ENCODE measurements at regions not wholly inside any gene's neighbourhood (a gene's known extent, or its start where the extent isn't known, plus 50 kb on each side); places are given as distances from the start of the nearest gene placed in this dataset.

DNA sequence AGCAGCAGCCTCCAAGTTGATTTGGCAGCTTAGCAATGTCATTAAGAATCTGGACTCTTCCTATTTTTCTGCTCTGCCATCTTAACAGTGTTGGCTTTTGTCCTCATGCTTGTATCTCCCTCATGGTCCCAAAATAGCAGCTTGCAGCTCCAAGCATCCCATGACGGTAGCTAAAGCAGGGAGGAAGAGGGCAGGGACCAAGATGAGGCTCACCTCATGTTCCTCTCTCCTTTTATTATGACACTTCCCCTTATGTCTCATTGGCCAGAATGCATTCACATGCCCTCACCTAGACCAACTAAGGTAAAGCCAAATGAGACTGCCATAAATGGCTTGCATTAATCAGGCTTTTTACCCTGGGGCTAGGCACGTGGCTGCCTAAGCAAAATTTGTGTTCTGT is 382.4 kb downstream of the SHQ1 start:
- TF ChIP-seq, protein P1, sequence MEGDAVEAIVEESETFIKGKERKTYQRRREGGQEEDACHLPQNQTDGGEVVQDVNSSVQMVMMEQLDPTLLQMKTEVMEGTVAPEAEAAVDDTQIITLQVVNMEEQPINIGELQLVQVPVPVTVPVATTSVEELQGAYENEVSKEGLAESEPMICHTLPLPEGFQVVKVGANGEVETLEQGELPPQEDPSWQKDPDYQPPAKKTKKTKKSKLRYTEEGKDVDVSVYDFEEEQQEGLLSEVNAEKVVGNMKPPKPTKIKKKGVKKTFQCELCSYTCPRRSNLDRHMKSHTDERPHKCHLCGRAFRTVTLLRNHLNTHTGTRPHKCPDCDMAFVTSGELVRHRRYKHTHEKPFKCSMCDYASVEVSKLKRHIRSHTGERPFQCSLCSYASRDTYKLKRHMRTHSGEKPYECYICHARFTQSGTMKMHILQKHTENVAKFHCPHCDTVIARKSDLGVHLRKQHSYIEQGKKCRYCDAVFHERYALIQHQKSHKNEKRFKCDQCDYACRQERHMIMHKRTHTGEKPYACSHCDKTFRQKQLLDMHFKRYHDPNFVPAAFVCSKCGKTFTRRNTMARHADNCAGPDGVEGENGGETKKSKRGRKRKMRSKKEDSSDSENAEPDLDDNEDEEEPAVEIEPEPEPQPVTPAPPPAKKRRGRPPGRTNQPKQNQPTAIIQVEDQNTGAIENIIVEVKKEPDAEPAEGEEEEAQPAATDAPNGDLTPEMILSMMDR (IDR thresholded peaks at IDR 0.05; ENCODE audit: insufficient read depth, low read length, poor library complexity, severe bottlenecking), result no peak
- no peak for TF ChIP-seq EZH2phosphoT487 (conservative IDR thresholded peaks at IDR 0.05; ENCODE audit: low read length)

Data from SU-DHL-6 (cell line).